GM19438 (cell line): ENCODE measurements at regions not wholly inside any gene's neighbourhood (a gene's known extent, or its start where the extent isn't known, plus 50 kb on each side); places are given as distances from the start of the nearest gene placed in this dataset.

Experiments used
- ATAC-seq: cut with Tn5 transposase; IDR thresholded peaks from one replicate; pipeline ENCODE4 v1.9.1; 2021; ENCODE audit warnings: low read depth; ENCODE audit not compliant: unreplicated experiment

- no peak for ATAC-seq
These were observed 186.2 kb upstream of the BCOR start for GRCh38 chrX:40283981-40284380.

- ATAC-seq, result no peak
These were observed 185.3 kb upstream of the BCOR start for GRCh38 chrX:40282946-40283660.

- no peak for ATAC-seq
These were observed 184.6 kb upstream of the BCOR start for GRCh38 chrX:40282348-40282747.

- no peak for ATAC-seq
These were observed 183.7 kb upstream of the BCOR start for GRCh38 chrX:40281336-40282005.

- ATAC-seq, result no peak
These were observed 182.0 kb upstream of the BCOR start for GRCh38 chrX:40279762-40280161.

GRCh38 chrX:40279091-40279430, 181.3 kb upstream of the BCOR start:
- ATAC-seq, result no peak

GRCh38 chrX:40278340-40279090, 180.8 kb upstream of the BCOR start:
- no peak for ATAC-seq

- no peak for ATAC-seq
These were observed 179.9 kb upstream of the BCOR start for GRCh38 chrX:40277672-40278071.

GRCh38 chrX:40273356-40274050, 175.7 kb upstream of the BCOR start:
- no peak for ATAC-seq

- ATAC-seq, result no peak
These were observed 175.0 kb upstream of the BCOR start for GRCh38 chrX:40272776-40273175.

GRCh38 chrX:40272141-40272540, 174.4 kb upstream of the BCOR start:
- no peak for ATAC-seq

GRCh38 chrX:40268188-40268520, 170.4 kb upstream of the BCOR start:
- ATAC-seq, result no peak

- no peak for ATAC-seq
These were observed 169.8 kb upstream of the BCOR start for GRCh38 chrX:40267334-40268187.

GRCh38 chrX:40266490-40267333, 169.0 kb upstream of the BCOR start:
- ATAC-seq, result no peak

GRCh38 chrX:40265936-40266335, 168.2 kb upstream of the BCOR start:
- ATAC-seq, result no peak

- no peak for ATAC-seq
These were observed 165.3 kb upstream of the BCOR start for GRCh38 chrX:40263014-40263560.

- ATAC-seq, result no peak
These were observed 164.6 kb upstream of the BCOR start for GRCh38 chrX:40262157-40263013.

- ATAC-seq, result no peak
These were observed 164.0 kb upstream of the BCOR start for GRCh38 chrX:40261833-40262156.
